ENCODE measurements at regions not wholly inside any gene's neighbourhood (a gene's known extent, or its start where the extent isn't known, plus 50 kb on each side); places are given as distances from the start of the nearest gene placed in this dataset.

DNA sequence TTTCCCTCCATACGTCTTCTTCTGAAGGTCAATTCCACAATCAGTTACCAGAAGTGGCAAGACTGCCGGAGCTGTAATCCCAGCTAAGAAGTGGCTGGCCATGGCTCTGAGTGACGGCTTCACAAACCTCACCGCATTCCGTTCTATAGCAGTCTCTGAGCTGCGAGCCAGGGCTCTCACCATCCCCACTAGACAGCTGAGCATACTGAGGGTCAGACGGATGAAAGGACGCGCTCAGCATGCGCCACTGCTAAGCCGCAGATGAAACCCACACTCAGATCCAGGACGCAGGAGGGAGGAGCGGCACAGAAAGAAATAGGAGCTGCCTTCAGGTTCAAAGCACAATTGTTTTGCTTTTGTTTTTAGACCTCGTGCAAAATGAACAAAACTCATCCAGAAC is 97.9 kb downstream of the ANKRD60 start:
- TF ChIP-seq CTCF (conservative IDR thresholded peaks at IDR 0.05) (no peak), ZFX (IDR thresholded peaks at IDR 0.05) (no peak)
